Ovary (tissue), 3 donors: ENCODE measurements at regions not wholly inside any gene's neighbourhood (a gene's known extent, or its start where the extent isn't known, plus 50 kb on each side); places are given as distances from the start of the nearest gene placed in this dataset.

Source experiments
- CTCF ChIP-seq, 3 donors: fragments of 450-650 bp in 2 of 3; fragments of 200-600 bp in 1 of 3; IDR thresholded peaks; one replicate each; pipeline versions ENCODE4 v1.5.1 to v1.8.0; 2016 to 2022; ENCODE audit warnings: antibody characterized with exemption in 3 of 3, mild to moderate bottlenecking in 1 of 3
- EP300 ChIP-seq: sonication (generic); formaldehyde crosslinking; IDR thresholded peaks from one replicate; pipeline ENCODE4 v1.6.1; 2017; ENCODE audit warnings: antibody characterized with exemption
- POLR2A ChIP-seq: fragments of 450-650 bp; IDR thresholded peaks from one replicate; pipeline ENCODE4 v1.6.1; 2017; ENCODE audit warnings: antibody characterized with exemption, mild to moderate bottlenecking, moderate library complexity
- donor health status: DM: no; HTN: no; CAD: no.

- TF ChIP-seq POLR2A: no peak
- TF ChIP-seq CTCF (IDR thresholded peaks at IDR 0.05): no peak
- no peak for TF ChIP-seq EP300
Measured at GRCh38 chr1:60235275-60235674, 161.7 kb upstream of the C1orf87 start.
